PFSK-1 (cell line): ENCODE measurements at regions not wholly inside any gene's neighbourhood (a gene's known extent, or its start where the extent isn't known, plus 50 kb on each side); places are given as distances from the start of the nearest gene placed in this dataset.

ENCODE experiments used
- POLR2AphosphoS5 ChIP-seq: IDR thresholded peaks from 2 replicates; pipeline ENCODE4 v1.6.1; 2012; ENCODE audit warnings: low read depth, mild to moderate bottlenecking, control low read depth, low read length, moderate library complexity
- REST ChIP-seq, 2 experiments: IDR thresholded peaks; 2 replicates each; pipeline versions ENCODE4 v1.6.1 to v1.8.0; 2011 to 2012; ENCODE audit warnings: low read depth in 2 of 2, low read length in 2 of 2, control low read depth in 1 of 2, inconsistent platforms in 1 of 2, mild to moderate bottlenecking in 1 of 2, moderate library complexity in 1 of 2; ENCODE audit not compliant: insufficient read depth in 1 of 2
- TAF1 ChIP-seq: IDR thresholded peaks from 2 replicates; pipeline ENCODE4 v1.6.1; 2012; ENCODE audit warnings: low read length, control low read depth, borderline replicate concordance; ENCODE audit not compliant: insufficient read depth

DNA sequence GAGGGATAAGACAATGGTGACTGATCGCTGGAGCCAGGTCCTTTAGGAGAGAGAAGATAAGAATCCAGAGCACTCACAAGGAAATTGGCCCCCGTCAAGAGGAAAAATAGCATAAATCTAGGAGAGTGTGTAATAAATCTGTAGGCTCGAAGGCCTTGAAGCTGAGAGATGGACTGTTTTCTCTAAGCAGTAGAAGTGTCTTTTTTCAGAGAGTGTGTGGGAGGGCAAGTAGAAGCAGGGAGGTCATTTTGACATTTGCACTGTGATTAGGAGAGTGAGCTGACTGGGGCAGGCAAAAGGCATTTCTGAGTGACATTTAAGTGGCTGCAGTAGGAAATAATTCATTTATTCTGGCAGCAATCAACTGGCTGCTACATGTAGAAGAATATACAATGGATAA, 78.0 kb upstream of the DDHD1 start:
- TF ChIP-seq REST (IDR thresholded peaks at IDR 0.05; ENCODE audit: insufficient read depth in 1 of 2, low read depth in 2 of 2, low read length in 2 of 2), result no peak
- TF ChIP-seq TAF1, result no peak
- TF ChIP-seq POLR2AphosphoS5, result no peak
